RCC 7860 (cell line): ENCODE measurements at regions not wholly inside any gene's neighbourhood (a gene's known extent, or its start where the extent isn't known, plus 50 kb on each side); places are given as distances from the start of the nearest gene placed in this dataset.

Experiments used
- DNase-seq: peaks from one replicate; pipeline ENCODE4 v3.0.0-alpha.2; 2015; ENCODE audit warnings: low spot score
- FAIRE-seq: peaks from 2 replicates; lab custom pipeline; 2012; peaks lifted over from hg19 to GRCh38; lab: Jason Lieb, UNC

DNA sequence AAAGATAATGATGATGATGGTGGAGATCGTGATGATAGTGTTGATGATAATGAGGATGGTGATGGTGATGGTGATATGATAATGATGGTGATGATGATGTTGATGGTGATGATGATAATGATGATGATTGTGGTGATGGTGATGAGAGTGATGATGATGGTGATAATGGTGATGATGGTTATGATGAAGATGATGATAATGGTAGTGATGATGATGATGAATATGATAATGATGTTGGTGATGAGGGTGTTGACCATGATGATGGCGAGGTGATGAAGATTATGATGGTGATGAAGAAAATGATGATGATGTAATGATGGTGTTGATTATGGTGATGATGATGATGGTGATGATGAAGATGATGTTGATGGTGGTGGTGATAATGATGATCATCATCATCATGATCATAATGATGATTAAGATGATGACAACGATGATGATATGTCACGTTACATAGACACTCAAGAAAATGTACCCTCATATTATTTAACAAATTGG is 1106.4 kb downstream of the NLGN4X start:
- DNase-seq = no peak
- no peak for FAIRE-seq

DNA sequence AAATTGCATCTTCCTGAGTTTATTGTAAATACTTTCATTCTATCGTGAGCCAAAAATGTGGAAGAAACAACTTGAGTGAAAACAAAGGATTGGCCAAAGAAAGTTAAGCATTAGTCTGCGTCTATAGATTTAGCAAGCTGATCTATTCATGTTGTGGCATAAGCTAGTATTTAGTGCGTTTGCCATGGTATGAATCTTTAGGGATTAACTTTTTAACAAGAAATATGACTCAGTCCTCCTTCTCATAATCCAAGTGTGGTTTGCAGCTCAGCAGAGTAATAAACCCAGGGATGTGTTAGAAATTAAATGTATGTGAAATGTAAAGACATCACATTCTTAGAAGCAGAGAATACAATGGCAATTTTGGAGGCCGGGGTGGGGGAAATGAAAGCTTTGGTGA is 1110.9 kb downstream of the NLGN4X start:
- no peak for FAIRE-seq
- DNase-seq = no peak

DNA sequence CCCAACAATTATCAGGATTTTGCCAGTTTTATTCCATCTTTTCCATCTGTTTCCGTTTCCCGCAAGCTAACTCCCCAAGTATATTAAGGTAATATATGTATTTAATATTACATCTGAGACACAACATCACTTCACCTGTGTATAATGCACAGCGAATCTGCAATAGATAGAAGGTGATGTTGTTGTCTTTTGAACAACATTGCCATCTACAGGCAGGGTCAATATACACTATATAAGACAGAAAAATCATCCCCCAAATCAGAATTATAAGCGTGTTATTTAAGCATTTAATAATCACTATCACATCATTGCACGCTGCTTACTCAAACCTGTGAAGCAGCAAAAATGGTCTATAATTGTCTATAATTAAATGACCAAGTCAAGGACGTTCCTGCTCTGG is 1115.5 kb downstream of the NLGN4X start:
- FAIRE-seq = no peak
- DNase-seq = peak; percentile 4

DNA sequence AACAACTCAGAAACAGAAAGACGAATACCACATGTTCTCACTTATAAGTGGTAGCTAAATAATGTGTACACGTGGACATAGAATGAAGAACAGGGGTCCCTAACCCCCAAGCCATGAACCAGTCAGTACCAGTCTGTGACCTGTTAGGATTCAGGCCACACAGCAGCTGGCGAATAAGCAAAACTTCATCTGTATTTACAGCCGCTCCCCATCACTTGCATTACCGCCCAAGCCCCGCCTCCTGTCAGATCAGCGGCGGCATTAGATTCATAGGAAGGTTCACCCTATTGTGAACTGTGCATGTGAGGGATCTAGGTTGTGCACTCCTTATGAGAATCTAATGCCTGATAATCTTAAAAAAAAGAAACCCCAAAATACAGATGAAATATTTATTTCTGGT is 1128.7 kb downstream of the NLGN4X start:
- DNase-seq (no peak), FAIRE-seq (no peak)

DNA sequence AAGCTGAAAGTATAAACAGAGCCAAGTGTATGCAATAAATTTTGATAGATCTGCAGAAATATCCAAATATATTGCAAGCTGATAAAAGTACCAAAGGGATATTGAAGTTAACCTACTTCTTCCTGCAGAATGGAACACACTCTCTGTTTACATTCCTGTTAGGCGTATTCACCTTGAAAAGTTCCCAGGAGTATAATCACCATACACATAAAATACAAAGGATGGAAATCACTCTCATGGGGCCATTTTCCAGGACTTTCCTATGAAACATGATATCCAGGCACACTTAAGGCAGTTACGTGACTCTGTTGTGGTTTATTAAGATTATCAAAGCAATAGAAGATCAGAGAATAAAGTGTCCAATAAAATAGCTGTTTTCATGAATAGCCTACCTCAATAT is 1142.3 kb downstream of the NLGN4X start:
- FAIRE-seq (no peak), DNase-seq (no peak)

DNA sequence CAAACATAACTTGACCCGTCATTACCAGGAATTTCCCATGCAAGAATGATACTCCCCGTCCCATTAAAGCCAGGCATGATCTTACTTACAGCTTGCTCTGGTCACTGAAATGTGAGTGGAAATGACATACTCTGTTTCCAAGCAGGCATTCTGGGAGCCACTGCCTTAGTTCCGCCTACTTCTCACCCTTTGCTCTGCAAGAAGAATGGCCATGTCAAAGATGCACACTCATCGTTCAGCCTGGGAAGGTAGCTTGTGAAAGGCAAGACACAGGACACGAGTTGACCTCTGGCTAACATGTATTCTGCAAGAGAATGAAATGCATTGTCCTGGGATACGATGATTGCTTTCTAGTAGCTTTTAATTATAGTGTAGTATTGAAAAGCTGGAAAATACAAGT is 1144.4 kb downstream of the NLGN4X start:
- FAIRE-seq (no peak), DNase-seq (no peak)

DNA sequence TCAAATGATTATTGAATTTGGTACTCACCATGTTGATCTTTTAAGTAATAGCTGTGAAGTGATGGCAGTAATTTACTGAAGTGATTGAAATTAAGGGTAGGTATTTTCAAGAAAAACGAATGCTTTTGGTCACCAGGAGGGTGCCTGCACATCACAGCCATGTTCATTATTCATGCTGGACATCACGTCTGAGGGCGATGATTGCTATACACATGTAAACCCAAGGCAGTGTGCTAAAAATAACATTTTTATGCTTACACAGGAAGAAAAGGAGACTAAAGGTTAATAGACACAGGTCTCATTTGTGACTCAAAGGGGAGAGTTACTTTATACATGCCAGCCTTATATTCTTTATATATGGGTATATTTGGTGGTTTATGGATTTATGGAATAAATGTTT is 1146.0 kb downstream of the NLGN4X start:
- no peak for DNase-seq
- no peak for FAIRE-seq

DNA sequence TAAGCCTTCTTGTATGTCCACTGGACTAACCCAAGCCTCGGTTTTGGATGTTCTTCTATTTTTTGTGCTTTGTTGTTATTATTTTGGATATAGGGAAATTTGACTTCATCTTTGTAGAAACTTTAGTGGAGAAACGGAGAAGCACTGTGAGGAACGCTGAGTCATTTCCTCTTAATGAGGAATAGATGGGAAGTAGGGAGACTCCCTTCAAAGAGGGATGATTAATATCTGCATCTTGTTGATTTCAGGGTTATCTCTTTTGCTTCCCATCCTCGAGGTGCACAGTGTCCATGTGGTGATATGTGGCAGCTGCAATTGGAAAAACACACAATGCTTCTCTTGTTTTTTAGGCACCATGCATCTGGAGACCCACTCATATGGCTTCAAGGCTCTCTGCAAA is 1147.9 kb downstream of the NLGN4X start:
- DNase-seq (no peak), FAIRE-seq (no peak)

DNA sequence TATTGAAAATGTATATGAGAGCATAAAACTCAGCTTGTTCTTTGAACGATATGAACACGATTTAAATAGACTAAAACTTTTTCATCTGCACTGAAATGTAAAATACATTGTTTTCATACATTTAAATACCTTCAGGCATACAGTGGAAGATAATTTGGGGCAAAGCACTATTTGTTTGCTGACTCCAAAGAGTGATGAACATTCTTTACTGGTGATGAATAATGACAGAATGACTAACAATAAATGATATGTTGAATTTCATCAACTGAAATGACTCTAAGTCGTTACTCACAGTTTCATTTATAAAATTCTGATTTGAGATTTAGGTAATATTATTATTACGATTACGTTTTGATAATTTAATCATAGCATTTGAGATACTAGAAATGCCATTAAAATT is 1160.1 kb downstream of the NLGN4X start:
- FAIRE-seq = no peak

DNA sequence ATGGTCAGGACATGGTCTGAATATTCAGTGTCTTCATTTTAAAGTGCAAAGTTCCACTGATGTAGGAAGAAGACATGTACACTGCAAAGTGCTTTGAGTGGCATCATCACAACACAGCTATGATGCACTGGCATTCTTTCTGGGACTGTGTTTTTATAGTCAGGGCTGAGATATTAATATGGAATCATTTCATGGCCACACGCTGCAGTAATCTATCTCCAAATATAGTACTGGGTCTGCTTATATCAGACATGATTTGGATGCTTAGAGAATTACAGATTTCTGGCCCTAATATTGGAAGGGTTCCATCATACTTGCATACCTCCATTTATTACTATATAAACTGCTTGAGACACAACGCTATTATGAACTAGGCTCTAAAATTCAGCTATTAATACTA is 1170.9 kb downstream of the NLGN4X start:
- FAIRE-seq (no peak), DNase-seq (no peak)

More for the DNA sequence above, 1160.1 kb downstream of the NLGN4X start:
- no peak for DNase-seq

DNA sequence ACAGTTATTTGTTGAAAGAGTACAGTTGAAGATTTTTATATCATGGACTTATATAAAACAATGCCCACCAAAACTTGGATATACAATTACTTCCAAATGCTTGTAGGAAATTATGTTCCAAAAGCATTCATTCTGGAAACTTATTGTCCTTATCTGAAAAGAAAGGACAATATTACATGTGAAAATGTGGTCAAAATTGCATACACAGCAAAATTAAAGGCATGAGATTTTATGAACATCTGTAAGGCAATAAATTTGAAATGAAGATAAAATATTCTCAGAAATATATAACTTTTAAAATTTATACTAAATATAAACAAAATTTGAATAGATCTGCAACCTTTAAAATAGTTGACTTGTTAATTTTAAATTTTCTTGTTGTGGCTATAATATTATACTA is 1173.8 kb downstream of the NLGN4X start:
- no peak for DNase-seq
- FAIRE-seq = no peak

DNA sequence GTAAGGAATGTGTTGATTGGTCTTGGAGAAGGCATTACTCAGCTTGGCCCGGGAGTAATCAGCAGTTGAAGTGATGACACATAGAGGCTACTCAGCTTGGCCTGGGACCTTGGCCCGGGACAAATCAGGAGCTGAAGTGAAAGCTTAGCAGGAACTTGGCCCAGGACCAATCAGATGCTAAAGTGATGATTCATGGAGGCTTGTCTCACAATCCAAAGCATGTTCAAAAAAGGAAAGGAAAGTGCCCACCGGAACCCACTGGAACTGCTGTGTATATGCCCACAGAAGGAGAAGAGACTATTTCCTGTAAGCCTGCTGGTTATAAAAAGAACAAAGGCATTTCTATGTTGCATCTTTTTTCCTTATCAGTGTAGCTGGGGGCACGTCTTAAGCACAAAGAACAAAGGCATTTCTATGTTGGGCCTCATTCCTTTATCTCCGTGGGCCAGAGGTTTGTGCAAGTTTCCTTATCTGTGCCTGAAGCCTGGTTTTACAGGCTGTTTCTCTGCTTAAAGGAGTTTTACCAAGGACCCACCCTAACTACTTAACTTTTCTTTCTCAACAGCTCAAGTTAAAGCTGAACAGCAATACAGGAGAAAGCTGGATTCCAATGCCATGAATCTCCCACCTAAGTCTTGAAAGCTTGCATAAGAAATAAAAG is 1176.7 kb downstream of the NLGN4X start:
- DNase-seq = peak; percentile 91
- FAIRE-seq = peak; percentile 93

DNA sequence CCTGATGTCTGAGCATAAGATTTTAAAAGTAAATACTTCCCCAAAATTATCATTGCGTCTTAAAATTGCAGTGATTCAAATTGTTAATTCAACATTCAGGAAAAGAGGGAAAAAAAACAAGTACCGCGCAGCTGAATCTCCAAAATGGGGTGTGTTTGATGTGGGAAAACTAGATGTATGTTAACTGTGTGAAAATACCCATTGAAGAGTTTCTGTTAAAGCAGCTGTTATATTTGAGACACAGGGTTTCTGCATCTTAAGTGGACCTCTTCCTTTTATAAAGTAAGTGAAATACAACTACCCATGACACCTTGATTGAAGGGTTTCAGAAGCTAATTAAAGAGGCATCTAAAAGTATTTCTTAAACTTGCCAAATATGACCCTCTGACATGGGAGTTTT is 1186.1 kb downstream of the NLGN4X start:
- FAIRE-seq (no peak), DNase-seq (no peak)

DNA sequence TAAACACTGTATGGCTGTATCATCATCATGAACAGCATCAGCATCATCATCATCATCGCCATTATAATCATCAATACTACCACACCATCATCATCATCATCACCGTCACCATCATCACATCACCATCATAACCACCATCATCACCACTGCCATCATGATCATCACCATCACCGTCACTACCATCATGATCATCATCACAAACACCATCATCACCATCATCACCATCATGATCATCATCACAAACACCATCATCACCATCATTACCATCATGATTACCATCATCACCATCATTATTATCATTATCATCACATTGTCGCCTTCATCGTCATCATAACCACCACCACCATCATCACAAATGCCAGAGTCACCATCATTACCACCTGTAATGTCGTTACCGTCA is 1196.9 kb downstream of the NLGN4X start:
- DNase-seq = no peak
- FAIRE-seq = no peak

DNA sequence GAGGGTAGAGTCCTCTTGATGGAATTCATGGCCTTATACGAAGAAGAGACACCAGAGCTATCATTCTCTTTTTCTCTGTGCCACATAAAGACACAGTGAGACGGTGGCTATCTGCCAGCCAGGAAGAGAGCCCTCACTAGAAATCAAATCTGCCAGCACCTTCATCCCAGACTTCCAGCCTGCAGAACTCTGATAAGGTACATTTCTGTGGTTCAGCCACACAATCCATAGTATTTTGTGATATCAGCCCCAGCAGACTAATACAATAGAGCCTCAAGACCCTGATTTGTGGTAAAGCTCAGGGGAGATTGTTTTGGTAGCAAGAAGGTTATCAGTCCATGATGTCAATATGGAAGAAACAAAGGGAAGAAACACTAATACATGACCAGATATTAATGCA is 1213.2 kb downstream of the NLGN4X start:
- no peak for FAIRE-seq
- no peak for DNase-seq

DNA sequence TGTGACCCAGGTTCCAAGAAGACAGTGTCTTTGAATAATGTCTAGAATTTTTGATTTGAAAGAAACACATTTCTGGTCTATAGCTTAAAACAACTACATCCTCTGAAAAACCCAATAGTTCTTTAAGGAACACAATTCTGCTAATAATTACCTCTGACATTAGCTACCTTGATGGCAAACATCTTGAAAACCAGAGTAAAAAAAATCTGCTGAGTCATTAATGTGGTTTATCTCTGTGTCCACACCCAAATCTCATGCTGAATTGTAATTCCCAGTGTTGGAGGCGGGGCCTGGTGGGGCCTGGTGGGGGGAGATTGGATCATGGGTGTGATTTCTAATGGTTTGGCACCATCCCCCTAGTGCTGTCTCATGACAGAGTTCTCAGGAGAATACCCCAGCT is 1233.8 kb downstream of the NLGN4X start:
- DNase-seq = no peak
- FAIRE-seq = no peak

DNA sequence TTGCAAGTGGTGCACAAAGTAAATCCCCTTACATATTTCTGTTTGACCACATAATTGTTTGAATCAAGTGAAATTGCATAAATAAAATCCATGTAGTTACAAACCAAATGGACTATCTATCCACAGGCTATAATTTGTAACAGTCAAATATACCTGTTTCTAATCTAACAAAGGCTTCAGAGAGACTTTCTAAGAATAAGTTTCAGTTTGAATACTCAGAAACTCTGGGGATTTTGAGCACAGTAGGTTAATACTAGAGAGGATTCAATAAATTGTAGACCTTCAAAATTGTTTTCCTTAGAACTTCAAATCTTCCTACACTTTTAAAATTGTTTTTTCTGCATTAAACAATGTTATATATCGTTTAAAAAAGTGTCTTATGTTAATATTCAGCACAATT is 1250.1 kb downstream of the NLGN4X start:
- no peak for FAIRE-seq
- no peak for DNase-seq

DNA sequence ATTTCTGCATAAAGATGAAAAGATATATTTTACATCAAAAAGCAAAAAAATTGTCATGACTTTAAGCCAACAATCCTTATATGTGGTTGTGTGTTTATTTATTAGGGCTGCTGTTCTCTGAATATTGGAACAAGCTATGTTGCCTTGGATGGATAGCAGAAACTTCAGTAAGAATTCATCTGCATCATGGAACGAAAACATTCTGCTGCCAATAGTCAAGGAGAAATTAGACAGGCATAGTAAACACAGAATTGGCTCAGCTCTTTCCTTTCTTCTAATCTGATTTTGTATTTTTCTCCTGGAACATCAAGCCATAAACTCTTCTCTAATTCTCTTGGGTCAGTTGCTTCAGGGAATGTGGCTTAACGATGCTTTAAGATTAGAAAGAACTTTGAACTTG is 1257.0 kb downstream of the NLGN4X start:
- DNase-seq = no peak
- FAIRE-seq = no peak

DNA sequence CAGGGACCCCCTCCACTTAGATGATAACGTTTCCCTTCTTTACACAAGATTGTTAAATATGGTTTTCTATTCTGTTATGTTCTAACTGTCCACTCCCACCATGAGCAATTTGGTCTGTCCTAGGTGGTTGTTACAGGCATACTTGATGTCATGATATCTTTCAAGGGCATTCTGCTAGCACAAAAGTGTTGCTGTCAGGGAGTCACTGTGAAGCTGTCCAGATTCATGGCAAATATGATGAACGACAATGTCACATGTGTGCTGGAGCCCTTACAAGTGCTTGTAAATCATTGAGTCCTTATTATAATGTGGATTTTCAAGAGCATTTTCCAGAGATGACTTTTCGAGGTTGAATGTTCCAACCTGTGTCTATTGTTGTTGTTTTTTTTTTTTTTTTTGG is 1250.7 kb upstream of the PRKX start:
- no peak for FAIRE-seq

DNA sequence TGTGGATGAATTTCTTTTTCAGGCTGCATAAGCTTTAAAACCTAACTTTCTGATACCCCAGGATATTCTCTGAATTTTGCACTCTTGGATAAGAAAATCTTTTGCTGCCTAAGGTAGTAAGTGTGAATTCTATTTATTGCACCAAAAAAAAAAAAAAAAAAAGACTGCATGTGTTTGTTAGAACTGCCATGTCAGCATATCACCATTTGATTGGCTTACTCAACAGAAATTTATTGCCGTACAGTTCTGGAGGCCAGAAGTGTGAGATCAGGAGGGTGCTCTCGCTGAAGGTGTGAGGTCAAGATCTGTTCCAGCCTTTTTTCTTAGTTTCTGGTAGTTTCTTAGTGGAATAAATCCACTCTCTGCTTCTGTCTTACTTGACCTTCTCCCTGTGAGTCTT is 1250.0 kb upstream of the PRKX start:
- no peak for DNase-seq
- FAIRE-seq = no peak

More for the DNA sequence above, 1250.7 kb upstream of the PRKX start:
- no peak for DNase-seq

DNA sequence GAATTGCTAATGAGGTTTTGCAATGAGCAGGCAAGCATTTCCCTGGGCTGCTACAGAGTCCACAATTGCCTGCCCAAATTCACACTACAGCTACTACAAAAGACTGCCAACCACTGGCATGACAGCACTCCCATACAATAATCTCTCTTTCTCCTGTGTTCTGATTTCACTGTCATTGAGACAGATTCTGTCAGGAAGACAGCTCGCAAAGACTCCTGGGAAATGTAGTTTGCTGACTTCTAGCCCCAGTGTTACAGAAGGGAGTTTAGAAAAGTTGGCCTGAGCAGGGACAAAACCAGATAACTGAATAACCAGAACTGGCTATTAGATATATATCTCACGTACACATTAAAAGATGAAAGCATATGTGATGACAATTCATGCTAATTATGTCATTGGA is 1231.3 kb upstream of the PRKX start:
- DNase-seq (no peak), FAIRE-seq (no peak)

DNA sequence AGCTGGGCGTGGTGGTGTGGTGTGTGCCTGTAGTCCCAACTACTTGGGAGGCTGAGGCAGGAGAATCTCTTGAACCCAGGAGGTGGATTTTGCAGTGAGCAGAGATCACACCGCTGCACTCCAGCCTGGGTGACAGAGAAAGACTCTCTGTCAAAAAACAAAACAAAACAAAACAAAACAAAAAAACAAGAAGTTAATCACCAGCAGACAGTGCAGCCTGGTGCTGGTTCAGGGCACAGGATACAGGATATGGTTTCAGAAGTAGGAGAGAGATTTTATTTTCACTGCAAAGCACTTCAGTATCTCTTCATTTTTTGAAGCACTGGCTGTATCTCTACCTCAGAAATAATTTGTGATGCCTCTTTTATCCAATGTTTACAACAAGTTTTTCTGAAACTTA is 1222.9 kb upstream of the PRKX start:
- DNase-seq = no peak

DNA sequence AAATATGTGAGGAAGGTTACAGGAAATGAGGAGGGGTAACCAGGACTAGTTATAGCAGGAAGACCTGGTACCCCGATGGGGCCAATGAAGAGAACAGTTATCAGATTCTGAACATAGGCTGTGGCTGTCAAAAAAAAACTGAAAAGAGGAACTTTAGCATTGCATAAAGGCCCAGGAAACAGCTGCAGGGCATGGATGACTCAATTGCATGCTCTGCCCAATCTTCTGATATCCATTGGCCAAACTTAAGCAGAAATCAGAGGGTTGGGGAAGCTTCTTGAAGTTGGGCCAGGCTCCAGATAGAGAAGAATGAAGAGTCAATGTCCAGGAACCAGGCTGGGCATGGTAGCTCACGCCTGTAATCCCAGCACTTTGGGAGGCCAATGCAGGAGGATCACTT is 1222.4 kb upstream of the PRKX start:
- no peak for FAIRE-seq

More for the DNA sequence above, 1222.9 kb upstream of the PRKX start:
- FAIRE-seq = no peak

More for the DNA sequence above, 1222.4 kb upstream of the PRKX start:
- DNase-seq = no peak
